HG02759 (cell line): ENCODE measurements at regions not wholly inside any gene's neighbourhood (a gene's known extent, or its start where the extent isn't known, plus 50 kb on each side); places are given as distances from the start of the nearest gene placed in this dataset.

ENCODE experiments used
- ATAC-seq: cut with Tn5 transposase; IDR thresholded peaks from one replicate; pipeline ENCODE4 v1.9.1; 2021; ENCODE audit warnings: mild to moderate bottlenecking, moderate library complexity; ENCODE audit not compliant: unreplicated experiment

GRCh38 chr1:239913141-239913585 lies 178.5 kb upstream of the FMN2 start:
- no peak for ATAC-seq

GRCh38 chr1:239914751-239915231 lies 176.9 kb upstream of the FMN2 start:
- ATAC-seq, result no peak

GRCh38 chr1:239918634-239919033 lies 173.0 kb upstream of the FMN2 start:
- no peak for ATAC-seq

GRCh38 chr1:239920214-239920613 lies 171.5 kb upstream of the FMN2 start:
- ATAC-seq, result no peak

- no peak for ATAC-seq
Observed at GRCh38 chr1:239922778-239923522, 168.7 kb upstream of the FMN2 start.

- ATAC-seq, result no peak
Observed at GRCh38 chr1:239924741-239925350, 166.8 kb upstream of the FMN2 start.

- ATAC-seq, result no peak
Observed at GRCh38 chr1:239926184-239926583, 165.5 kb upstream of the FMN2 start.

- ATAC-seq, result no peak
Observed at GRCh38 chr1:239929317-239929716, 162.4 kb upstream of the FMN2 start.

- no peak for ATAC-seq
Observed at GRCh38 chr1:239930686-239931262, 160.9 kb upstream of the FMN2 start.

- ATAC-seq, result no peak
Observed at GRCh38 chr1:239931341-239931740, 160.3 kb upstream of the FMN2 start.

- no peak for ATAC-seq
Observed at GRCh38 chr1:239939602-239940001, 152.1 kb upstream of the FMN2 start.

GRCh38 chr1:239943761-239944160 lies 147.9 kb upstream of the FMN2 start:
- no peak for ATAC-seq

- ATAC-seq, result no peak
Observed at GRCh38 chr1:239944666-239945065, 147.0 kb upstream of the FMN2 start.

GRCh38 chr1:239947801-239948200 lies 143.9 kb upstream of the FMN2 start:
- no peak for ATAC-seq

GRCh38 chr1:239951511-239952140 lies 140.1 kb upstream of the FMN2 start:
- peak; percentile 65 for ATAC-seq

GRCh38 chr1:239952348-239953308 lies 139.1 kb upstream of the FMN2 start:
- ATAC-seq, result peak; percentile 61

GRCh38 chr1:239954836-239955235 lies 136.8 kb upstream of the FMN2 start:
- ATAC-seq, result no peak

- ATAC-seq, result no peak
Observed at GRCh38 chr1:239955431-239955830, 136.3 kb upstream of the FMN2 start.

- ATAC-seq, result no peak
Observed at GRCh38 chr1:239956263-239956662, 135.4 kb upstream of the FMN2 start.

GRCh38 chr1:239958063-239958462 lies 133.6 kb upstream of the FMN2 start:
- no peak for ATAC-seq
